HG03108 (cell line): ENCODE measurements at regions not wholly inside any gene's neighbourhood (a gene's known extent, or its start where the extent isn't known, plus 50 kb on each side); places are given as distances from the start of the nearest gene placed in this dataset.
A peak's percentile ranks its signal among the peaks of the same experiment; 100 is the strongest.

Experiments used
- ATAC-seq: cut with Tn5 transposase; IDR thresholded peaks from one replicate; pipeline ENCODE4 v1.9.1; 2021; ENCODE audit warnings: moderate library complexity; ENCODE audit not compliant: unreplicated experiment

GRCh38 chr13:48885027-48885395 lies 90.7 kb upstream of the FNDC3A start:
- ATAC-seq: no peak

- ATAC-seq: no peak
These were observed 87.1 kb upstream of the FNDC3A start for GRCh38 chr13:48888613-48889012.

GRCh38 chr13:48890391-48890790 lies 85.3 kb upstream of the FNDC3A start:
- no peak for ATAC-seq

GRCh38 chr13:48891586-48891985 lies 84.1 kb upstream of the FNDC3A start:
- no peak for ATAC-seq

- ATAC-seq: peak; percentile 74
These were observed 83.5 kb upstream of the FNDC3A start for GRCh38 chr13:48892053-48892687.

GRCh38 chr13:48892688-48893075 lies 83.0 kb upstream of the FNDC3A start:
- no peak for ATAC-seq

GRCh38 chr13:48896312-48896711 lies 79.4 kb upstream of the FNDC3A start:
- ATAC-seq: no peak

- no peak for ATAC-seq
These were observed 73.9 kb upstream of the FNDC3A start for GRCh38 chr13:48901781-48902180.

- no peak for ATAC-seq
These were observed 73.3 kb upstream of the FNDC3A start for GRCh38 chr13:48902368-48902767.

GRCh38 chr13:48904668-48905290 lies 70.9 kb upstream of the FNDC3A start:
- ATAC-seq: no peak

- ATAC-seq: no peak
These were observed 69.5 kb upstream of the FNDC3A start for GRCh38 chr13:48906200-48906599.

- no peak for ATAC-seq
These were observed 67.2 kb upstream of the FNDC3A start for GRCh38 chr13:48908381-48909055.

GRCh38 chr13:48909056-48909389 lies 66.7 kb upstream of the FNDC3A start:
- ATAC-seq: no peak

- ATAC-seq: no peak
These were observed 65.0 kb upstream of the FNDC3A start for GRCh38 chr13:48910686-48911085.

GRCh38 chr13:48919751-48920150 lies 56.0 kb upstream of the FNDC3A start:
- ATAC-seq: no peak

- no peak for ATAC-seq
These were observed 55.0 kb upstream of the FNDC3A start for GRCh38 chr13:48920730-48921129.

- ATAC-seq: no peak
These were observed 52.3 kb upstream of the FNDC3A start for GRCh38 chr13:48923376-48923775.

GRCh38 chr13:48925001-48925400 lies 50.7 kb upstream of the FNDC3A start:
- ATAC-seq: no peak
